H9 (cell line): ENCODE measurements at regions not wholly inside any gene's neighbourhood (a gene's known extent, or its start where the extent isn't known, plus 50 kb on each side); places are given as distances from the start of the nearest gene placed in this dataset.

ENCODE experiments used
- DNase-seq: peaks from one replicate; pipeline ENCODE4 v3.0.0-alpha.2; 2017
- H2AFZ ChIP-seq: one replicate; pipeline ENCODE4 v1.6.1; 2013; ENCODE audit warnings: mild to moderate bottlenecking, low read length, control low read depth, moderate library complexity
- H2AK5ac ChIP-seq: 2 replicates; pipeline ENCODE4 v1.6.1; 2013; ENCODE audit warnings: low read length, control low read depth, mixed read lengths; ENCODE audit not compliant: insufficient read length
- H2BK120ac ChIP-seq: one replicate; pipeline ENCODE4 v1.6.1; 2013; ENCODE audit warnings: low read depth, mild to moderate bottlenecking, low read length, control low read depth, inconsistent platforms; ENCODE audit not compliant: poor library complexity, severe bottlenecking
- H2BK12ac ChIP-seq: 2 replicates; pipeline ENCODE4 v1.6.1; 2013; ENCODE audit warnings: low read length, control low read depth, mixed read lengths, low read depth; ENCODE audit not compliant: insufficient read length
- H2BK15ac ChIP-seq: 2 replicates; pipeline ENCODE4 v1.6.1; 2013; ENCODE audit warnings: low read depth, low read length, control low read depth
- H2BK20ac ChIP-seq: one replicate; pipeline ENCODE4 v1.6.1; 2013; ENCODE audit warnings: low read depth, mild to moderate bottlenecking, low read length, control low read depth, inconsistent platforms; ENCODE audit not compliant: poor library complexity, severe bottlenecking
- H2BK5ac ChIP-seq: 2 replicates; pipeline ENCODE4 v1.6.1; 2013; ENCODE audit warnings: low read length, control low read depth, mixed read lengths; ENCODE audit not compliant: insufficient read length
- H3K14ac ChIP-seq: 2 replicates; pipeline ENCODE4 v1.6.1; 2013; ENCODE audit warnings: low read length, control low read depth; ENCODE audit not compliant: insufficient read depth
- H3K18ac ChIP-seq: 2 replicates; pipeline ENCODE4 v1.6.1; 2013; ENCODE audit warnings: low read depth, mild to moderate bottlenecking, mixed read lengths, low read length, control low read depth; ENCODE audit not compliant: insufficient read length
- H3K23ac ChIP-seq: 2 replicates; pipeline ENCODE4 v1.6.1; 2013; ENCODE audit warnings: low read length, control low read depth, mixed read lengths, low read depth; ENCODE audit not compliant: insufficient read length
- H3K23me2 ChIP-seq: 2 replicates; pipeline ENCODE4 v1.6.1; 2013; ENCODE audit warnings: low read depth, mild to moderate bottlenecking, mixed read lengths, low read length, control low read depth; ENCODE audit not compliant: insufficient read length, poor library complexity, severe bottlenecking
- H3K27ac ChIP-seq: 2 replicates; pipeline ENCODE4 v1.5.1; 2013; ENCODE audit warnings: low read length, control low read depth, mixed read lengths, low read depth; ENCODE audit not compliant: insufficient read length
- H3K27me3 ChIP-seq: 2 replicates; pipeline ENCODE4 v1.6.1; 2013; ENCODE audit warnings: low read length, control low read depth, inconsistent platforms; ENCODE audit not compliant: insufficient read depth
- H3K4ac ChIP-seq: 2 replicates; pipeline ENCODE4 v1.6.1; 2013; ENCODE audit warnings: low read depth, mild to moderate bottlenecking, control low read depth, inconsistent platforms, low read length, moderate library complexity
- H3K4me1 ChIP-seq: 2 replicates; pipeline ENCODE4 v1.6.1; 2013; ENCODE audit warnings: low read length, control low read depth, inconsistent platforms; ENCODE audit not compliant: insufficient read depth
- H3K4me2 ChIP-seq: 2 replicates; pipeline ENCODE4 v1.6.1; 2013; ENCODE audit warnings: low read length, control low read depth, mixed read lengths; ENCODE audit not compliant: insufficient read length, insufficient read depth
- H3K56ac ChIP-seq: 2 replicates; pipeline ENCODE4 v1.6.1; 2013; ENCODE audit warnings: low read depth, mild to moderate bottlenecking, mixed read lengths, low read length, control low read depth; ENCODE audit not compliant: insufficient read length
- H3K79me1 ChIP-seq: 2 replicates; pipeline ENCODE4 v1.6.1; 2013; ENCODE audit warnings: low read depth, mild to moderate bottlenecking, moderate library complexity, low read length, control low read depth, inconsistent platforms; ENCODE audit not compliant: insufficient read depth, poor library complexity, severe bottlenecking
- H3K79me2 ChIP-seq: 2 replicates; pipeline ENCODE4 v1.6.1; 2013; ENCODE audit warnings: low read length, control low read depth, inconsistent platforms; ENCODE audit not compliant: insufficient read depth
- H3K9ac ChIP-seq: 2 replicates; pipeline ENCODE4 v1.6.1; 2013; ENCODE audit warnings: low read length, control low read depth, mixed read lengths; ENCODE audit not compliant: insufficient read length; ENCODE audit errors: extremely low read depth
- H3K9me3 ChIP-seq: one replicate; pipeline ENCODE4 v1.6.1; 2013; ENCODE audit warnings: low read depth, low read length, inconsistent platforms; ENCODE audit not compliant: control insufficient read depth
- H3T11ph ChIP-seq: one replicate; pipeline ENCODE4 v1.6.1; 2013; ENCODE audit warnings: mild to moderate bottlenecking, low read length, control low read depth, inconsistent platforms
- H4K20me1 ChIP-seq: one replicate; pipeline ENCODE4 v1.6.1; 2013; ENCODE audit not compliant: control insufficient read depth, insufficient read length, insufficient read depth
- H4K5ac ChIP-seq: 2 replicates; pipeline ENCODE4 v1.6.1; 2013; ENCODE audit warnings: low read depth, mild to moderate bottlenecking, mixed read lengths, low read length, control low read depth; ENCODE audit not compliant: insufficient read length
- H4K8ac ChIP-seq: replicated peaks from 2 replicates; pipeline ENCODE4 v1.6.1; 2013; ENCODE audit warnings: low read length, control low read depth, mixed read lengths, low read depth; ENCODE audit not compliant: insufficient read length
- H4K91ac ChIP-seq: 2 replicates; pipeline ENCODE4 v1.6.1; 2013; ENCODE audit warnings: low read depth, mild to moderate bottlenecking, moderate library complexity, mixed read lengths, low read length, control low read depth; ENCODE audit not compliant: insufficient read length
- H3K27ac Mint-ChIP-seq, 3 experiments: 2 replicates in 2 of 3; 3 replicates in 1 of 3; pipeline ENCODE4 v1.8.0; 2020 to 2021; ENCODE audit warnings: mixed read lengths in 3 of 3, mild to moderate bottlenecking in 1 of 3, moderate library complexity in 1 of 3
- H3K27me3 Mint-ChIP-seq: 2 replicates; pipeline ENCODE4 v1.8.0; 2021; ENCODE audit warnings: low read depth, mild to moderate bottlenecking, moderate library complexity, mixed read lengths
- H3K36me3 Mint-ChIP-seq, 3 experiments: 2 replicates in 2 of 3; 3 replicates in 1 of 3; pipeline ENCODE4 v1.8.0; 2020 to 2021; ENCODE audit warnings: low read depth in 3 of 3, mixed read lengths in 3 of 3; ENCODE audit not compliant: insufficient read depth in 1 of 3
- H3K4me1 Mint-ChIP-seq, 2 experiments: 2 replicates each; pipeline ENCODE4 v1.8.0; 2020; ENCODE audit warnings: mixed read lengths in 2 of 2
- H3K4me3 Mint-ChIP-seq, 2 experiments: 2 replicates in 1 of 2; 3 replicates in 1 of 2; pipeline ENCODE4 v1.8.0; 2020 to 2021; ENCODE audit warnings: mild to moderate bottlenecking in 2 of 2, mixed read lengths in 2 of 2, moderate library complexity in 1 of 2
- H3K9me3 Mint-ChIP-seq, 2 experiments: 2 replicates in 1 of 2; 3 replicates in 1 of 2; pipeline ENCODE4 v1.8.0; 2020; ENCODE audit warnings: mild to moderate bottlenecking in 2 of 2, mixed read lengths in 2 of 2, moderate library complexity in 1 of 2
- WGBS: extraction: QIAGEN DNeasy Blood & Tissue Kit; methylation state at CpG from one replicate; pipeline ENCODE4 v1.1.7; 2013; ENCODE audit warnings: missing lambda C conversion rate, low lambda C conversion rate, mixed read lengths; ENCODE audit not compliant: insufficient read length; ENCODE audit errors: extremely low coverage; 5-methylcytosine and 5-hydroxymethylcytosine counted together
- TF ChIP-seq, protein P1 (sequence below): fragments of 200-600 bp; sonication (generic); conservative IDR thresholded peaks from 3 replicates; pipeline ENCODE4 v1.8.0; 2021; ENCODE audit warnings: antibody characterized with exemption, mild to moderate bottlenecking

DNA sequence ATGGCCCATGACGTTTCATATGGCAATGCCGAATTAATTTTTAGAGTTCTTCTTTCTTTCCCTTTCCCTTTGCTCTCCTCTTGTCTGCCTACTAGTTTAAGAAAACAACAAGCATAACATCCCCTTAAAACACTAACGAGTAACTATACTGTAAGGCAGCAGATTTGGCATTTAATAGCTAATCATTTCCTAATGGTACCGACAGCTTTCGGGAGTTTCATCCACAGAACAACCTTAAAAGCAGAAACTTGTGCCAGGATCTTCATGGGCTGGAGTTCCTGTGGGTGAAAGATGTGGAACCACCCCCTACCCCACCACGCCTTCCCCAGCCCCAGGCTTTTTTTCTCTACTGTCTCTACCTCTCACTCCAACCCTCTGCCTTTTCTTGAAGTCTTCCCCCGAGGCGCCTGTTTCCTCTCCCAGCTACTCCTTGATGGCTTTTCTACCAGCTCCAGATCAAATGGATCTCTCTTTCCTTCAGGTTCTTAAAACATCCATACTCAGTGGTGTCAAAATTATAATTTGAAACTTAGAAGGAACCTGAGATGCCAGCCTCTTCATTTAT is 319.5 kb downstream of the PIK3R1 start:
- Histone ChIP-seq H3K14ac (no peak overlapping the region), H2AFZ (no peak overlapping the region), H4K5ac (no peak overlapping the region), H2BK15ac (no peak overlapping the region), H3K18ac (no peak overlapping the region), H2BK12ac (no peak overlapping the region), H3K27me3 (no peaks in the 10 kb centered on the region), H4K8ac (no peak overlapping the region), H3T11ph (no peak overlapping the region), H4K91ac (no peak overlapping the region), H3K56ac (no peak overlapping the region), H4K20me1 (no peaks in the 10 kb centered on the region), H3K9me3 (no peaks in the 10 kb centered on the region), H3K79me1 (no peaks in the 10 kb centered on the region), H3K23me2 (no peaks in the 10 kb centered on the region), H3K4me2 (no peak overlapping the region), H2BK5ac (no peak overlapping the region), H2AK5ac (no peak overlapping the region), H3K4me1 (peaks cover 6% of the 10 kb centered on the region; the same call in 1 of the 2 replicates), H3K9ac (no peak overlapping the region), H2BK20ac (no peak overlapping the region), H3K79me2 (no peaks in the 10 kb centered on the region), H2BK120ac (no peak overlapping the region), H3K27ac (no peak overlapping the region), H3K4ac (no peak overlapping the region), H3K23ac (no peak overlapping the region)
- peaks cover 37 to 44% of the 10 kb centered on the region in 2 experiments for H3K4me1 Mint-ChIP-seq
- TF ChIP-seq, protein P1, sequence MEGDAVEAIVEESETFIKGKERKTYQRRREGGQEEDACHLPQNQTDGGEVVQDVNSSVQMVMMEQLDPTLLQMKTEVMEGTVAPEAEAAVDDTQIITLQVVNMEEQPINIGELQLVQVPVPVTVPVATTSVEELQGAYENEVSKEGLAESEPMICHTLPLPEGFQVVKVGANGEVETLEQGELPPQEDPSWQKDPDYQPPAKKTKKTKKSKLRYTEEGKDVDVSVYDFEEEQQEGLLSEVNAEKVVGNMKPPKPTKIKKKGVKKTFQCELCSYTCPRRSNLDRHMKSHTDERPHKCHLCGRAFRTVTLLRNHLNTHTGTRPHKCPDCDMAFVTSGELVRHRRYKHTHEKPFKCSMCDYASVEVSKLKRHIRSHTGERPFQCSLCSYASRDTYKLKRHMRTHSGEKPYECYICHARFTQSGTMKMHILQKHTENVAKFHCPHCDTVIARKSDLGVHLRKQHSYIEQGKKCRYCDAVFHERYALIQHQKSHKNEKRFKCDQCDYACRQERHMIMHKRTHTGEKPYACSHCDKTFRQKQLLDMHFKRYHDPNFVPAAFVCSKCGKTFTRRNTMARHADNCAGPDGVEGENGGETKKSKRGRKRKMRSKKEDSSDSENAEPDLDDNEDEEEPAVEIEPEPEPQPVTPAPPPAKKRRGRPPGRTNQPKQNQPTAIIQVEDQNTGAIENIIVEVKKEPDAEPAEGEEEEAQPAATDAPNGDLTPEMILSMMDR, result no peak
- no CpG with 5 or more reads among the region's 8 CpGs for WGBS
- no peak for DNase-seq
- no peaks in the 10 kb centered on the region; a peak in 1 of 5 replicates for H3K9me3 Mint-ChIP-seq
- H3K4me3 Mint-ChIP-seq, result peak overlapping the region in 1 of 2 experiments; percentile 41; a peak in 2 of 5 replicates
- no peaks in the 10 kb centered on the region; a peak in 1 of 7 replicates for H3K36me3 Mint-ChIP-seq
- peak overlapping the region in 2 of 3 experiments; percentile 2 to 75; a peak in 3 of 7 replicates for H3K27ac Mint-ChIP-seq
- no peaks in the 10 kb centered on the region for H3K27me3 Mint-ChIP-seq
